DND-41 (cell line): ENCODE measurements at regions not wholly inside any gene's neighbourhood (a gene's known extent, or its start where the extent isn't known, plus 50 kb on each side); places are given as distances from the start of the nearest gene placed in this dataset.
"Not testable (repeated sequence)": the region's sequence is repeated elsewhere in the genome, so short reads cannot be mapped to it uniquely, and the experiment has no call there.

Experiments
- ATAC-seq: fragments of 200-7000 bp; cut with Tn5 transposase; 3 replicates; pipeline ENCODE4 v1.9.1; 2021; ENCODE audit warnings: low read depth; ENCODE audit not compliant: insufficient read depth
- DNase-seq: peaks from one replicate; pipeline ENCODE4 v3.0.0-alpha.2; 2020
- H2AFZ ChIP-seq: 2 replicates; pipeline ENCODE4 v1.6.0; 2012; ENCODE audit warnings: low read depth, low read length
- H3K27ac ChIP-seq: 2 replicates; pipeline ENCODE4 v1.5.1; 2012; ENCODE audit warnings: low read length, inconsistent platforms
- H3K27me3 ChIP-seq: fragments of 200-600 bp; sonication (generic); 2 replicates; pipeline ENCODE4 v1.6.0; 2012; ENCODE audit warnings: low read length, mild to moderate bottlenecking, inconsistent platforms; ENCODE audit not compliant: insufficient read depth, poor library complexity
- H3K36me3 ChIP-seq: 2 replicates; pipeline ENCODE4 v1.5.1; 2012; ENCODE audit warnings: low read length, inconsistent platforms; ENCODE audit not compliant: insufficient read depth
- H3K4me1 ChIP-seq: 2 replicates; pipeline ENCODE4 v1.5.1; 2012; ENCODE audit warnings: mild to moderate bottlenecking, low read length; ENCODE audit not compliant: insufficient read depth
- H3K4me2 ChIP-seq: 2 replicates; pipeline ENCODE4 v1.6.0; 2012; ENCODE audit warnings: mild to moderate bottlenecking, moderate library complexity, low read length, inconsistent platforms; ENCODE audit not compliant: insufficient read depth
- H3K4me3 ChIP-seq, 2 experiments: fragments of 200-600 bp in 1 of 2; shearing (Covaris generic) in 1 of 2; 2 replicates each; pipeline ENCODE4 v1.5.1; 2012 to 2016; ENCODE audit warnings: inconsistent platforms in 2 of 2, low read length in 2 of 2, mild to moderate bottlenecking in 2 of 2, low read depth in 1 of 2, moderate library complexity in 1 of 2
- H3K79me2 ChIP-seq: 2 replicates; pipeline ENCODE4 v1.6.0; 2012; ENCODE audit warnings: low read length, inconsistent platforms; ENCODE audit not compliant: insufficient read depth
- H3K9ac ChIP-seq: 2 replicates; pipeline ENCODE4 v1.6.0; 2012; ENCODE audit warnings: low read depth, mild to moderate bottlenecking, inconsistent platforms, low read length, moderate library complexity
- H3K9me3 ChIP-seq: 2 replicates; pipeline ENCODE4 v1.5.1; 2012; ENCODE audit warnings: low read length, moderate library complexity, mild to moderate bottlenecking, inconsistent platforms; ENCODE audit not compliant: insufficient read depth, severe bottlenecking
- H4K20me1 ChIP-seq: 2 replicates; pipeline ENCODE4 v1.6.0; 2012; ENCODE audit warnings: low read length; ENCODE audit not compliant: insufficient read depth
- EZH2 ChIP-seq: IDR thresholded peaks from 3 replicates; pipeline ENCODE4 v1.6.1; 2012; ENCODE audit warnings: borderline replicate concordance, low read depth, mild to moderate bottlenecking, moderate library complexity, low read length, inconsistent platforms; ENCODE audit not compliant: severe bottlenecking
- TF ChIP-seq, protein P1 (sequence below): IDR thresholded peaks from 2 replicates; pipeline ENCODE4 v1.5.1; 2012; ENCODE audit warnings: borderline replicate concordance, low read length, moderate library complexity, mild to moderate bottlenecking; ENCODE audit not compliant: poor library complexity, severe bottlenecking; ENCODE audit errors: extremely low read depth

DNA sequence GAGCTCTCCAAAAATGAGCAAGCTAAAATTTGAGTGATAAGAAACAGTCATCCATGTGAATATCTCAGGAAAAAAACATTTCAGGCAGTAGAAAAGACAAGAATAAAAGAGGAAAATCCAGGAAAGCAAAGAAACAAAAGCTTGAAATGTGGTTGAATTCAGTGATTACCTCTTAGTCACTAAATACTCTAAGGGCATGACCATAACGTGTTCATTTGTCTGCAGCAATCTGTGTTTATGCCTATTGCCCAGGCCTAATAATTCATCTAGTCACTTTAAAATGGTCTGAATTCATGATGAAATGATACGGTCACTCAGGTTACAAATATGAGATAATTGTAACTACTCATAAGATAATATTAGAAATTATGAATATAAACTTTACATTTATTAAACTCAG, 837.9 kb downstream of the STPG2 start:
- Histone ChIP-seq H3K36me3 (no peaks in the 10 kb centered on the region), H2AFZ (no peak overlapping the region), H4K20me1 (no peaks in the 10 kb centered on the region), H3K27me3 (no peaks in the 10 kb centered on the region), H3K9ac (no peak overlapping the region), H3K27ac (no peak overlapping the region), H3K4me2 (no peak overlapping the region), H3K4me3 (no peak overlapping the region), H3K9me3 (peaks cover 10% of the 10 kb centered on the region), H3K79me2 (no peaks in the 10 kb centered on the region), H3K4me1 (no peaks in the 10 kb centered on the region)
- no peak for ATAC-seq
- no peak for DNase-seq
- TF ChIP-seq EZH2, result no peak
- TF ChIP-seq, protein P1, sequence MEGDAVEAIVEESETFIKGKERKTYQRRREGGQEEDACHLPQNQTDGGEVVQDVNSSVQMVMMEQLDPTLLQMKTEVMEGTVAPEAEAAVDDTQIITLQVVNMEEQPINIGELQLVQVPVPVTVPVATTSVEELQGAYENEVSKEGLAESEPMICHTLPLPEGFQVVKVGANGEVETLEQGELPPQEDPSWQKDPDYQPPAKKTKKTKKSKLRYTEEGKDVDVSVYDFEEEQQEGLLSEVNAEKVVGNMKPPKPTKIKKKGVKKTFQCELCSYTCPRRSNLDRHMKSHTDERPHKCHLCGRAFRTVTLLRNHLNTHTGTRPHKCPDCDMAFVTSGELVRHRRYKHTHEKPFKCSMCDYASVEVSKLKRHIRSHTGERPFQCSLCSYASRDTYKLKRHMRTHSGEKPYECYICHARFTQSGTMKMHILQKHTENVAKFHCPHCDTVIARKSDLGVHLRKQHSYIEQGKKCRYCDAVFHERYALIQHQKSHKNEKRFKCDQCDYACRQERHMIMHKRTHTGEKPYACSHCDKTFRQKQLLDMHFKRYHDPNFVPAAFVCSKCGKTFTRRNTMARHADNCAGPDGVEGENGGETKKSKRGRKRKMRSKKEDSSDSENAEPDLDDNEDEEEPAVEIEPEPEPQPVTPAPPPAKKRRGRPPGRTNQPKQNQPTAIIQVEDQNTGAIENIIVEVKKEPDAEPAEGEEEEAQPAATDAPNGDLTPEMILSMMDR, result no peak

GRCh38 chr4:97309121-97309520, 834.2 kb downstream of the STPG2 start:
- H4K20me1 ChIP-seq, result no peaks in the 10 kb centered on the region
- ATAC-seq, result no peak
- H3K4me1 ChIP-seq, result no peaks in the 10 kb centered on the region
- H2AFZ ChIP-seq, result no peak overlapping the region
- no peaks in the 10 kb centered on the region for H3K27me3 ChIP-seq
- H3K36me3 ChIP-seq, result no peaks in the 10 kb centered on the region
- no peak for DNase-seq
- no peak overlapping the region for H3K4me2 ChIP-seq
- H3K79me2 ChIP-seq, result no peaks in the 10 kb centered on the region
- no peak overlapping the region for H3K27ac ChIP-seq
- H3K4me3 ChIP-seq, result no peak overlapping the region
- H3K9me3 ChIP-seq, result no peaks in the 10 kb centered on the region
- TF ChIP-seq, protein P1, result no peak
- no peak for TF ChIP-seq EZH2
- no peak overlapping the region for H3K9ac ChIP-seq

DNA sequence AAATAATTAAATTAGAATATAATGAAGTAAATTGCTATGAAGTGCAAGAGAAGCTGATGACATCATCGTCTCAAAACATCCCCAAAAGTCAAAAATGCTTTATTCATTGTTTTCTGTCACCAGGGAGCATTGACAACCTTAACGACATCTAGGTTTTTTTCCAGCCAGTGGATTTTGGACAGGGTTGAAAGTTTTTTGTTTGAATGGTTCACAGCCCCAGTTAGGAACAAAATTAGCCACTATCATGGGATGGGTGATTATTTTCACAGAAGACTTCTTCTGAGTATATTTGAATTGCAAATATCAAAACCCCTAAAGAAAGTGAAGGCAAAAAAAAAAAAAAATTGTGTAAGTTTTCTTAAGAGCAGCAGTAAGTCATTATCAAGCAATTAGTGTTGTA, 826.1 kb downstream of the STPG2 start:
- no peak overlapping the region for H2AFZ ChIP-seq
- H3K4me3 ChIP-seq, result no peak overlapping the region
- H3K36me3 ChIP-seq, result no peaks in the 10 kb centered on the region
- no peak overlapping the region for H3K9ac ChIP-seq
- H3K27me3 ChIP-seq, result no peaks in the 10 kb centered on the region
- H3K79me2 ChIP-seq, result no peaks in the 10 kb centered on the region
- ATAC-seq (no peak), DNase-seq (no peak)
- no peak overlapping the region for H3K4me2 ChIP-seq
- no peak overlapping the region for H3K27ac ChIP-seq
- no peaks in the 10 kb centered on the region for H3K4me1 ChIP-seq
- H3K9me3 ChIP-seq, result no peaks in the 10 kb centered on the region
- H4K20me1 ChIP-seq, result no peaks in the 10 kb centered on the region
- TF ChIP-seq, protein P1, result no peak
- TF ChIP-seq EZH2, result no peak

DNA sequence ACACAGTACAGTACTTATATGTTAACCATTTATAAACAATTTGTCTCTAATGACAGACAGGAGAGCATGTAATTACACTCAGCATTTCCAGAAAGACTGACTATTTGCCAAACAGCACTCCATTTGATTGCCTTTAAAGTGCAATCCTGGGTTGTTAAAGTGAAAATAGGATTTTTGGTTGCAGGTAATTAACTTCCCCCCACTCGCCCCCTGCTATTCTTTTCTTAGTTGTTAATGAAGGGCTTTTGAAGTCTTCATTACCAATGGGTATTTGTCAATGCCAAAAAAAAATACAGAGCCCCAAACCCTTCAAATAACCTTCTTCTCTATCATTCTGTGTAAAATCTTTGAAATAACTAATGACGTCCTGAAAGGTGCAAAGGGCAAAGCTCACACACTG, 825.6 kb downstream of the STPG2 start:
- Histone ChIP-seq H3K4me1 (no peaks in the 10 kb centered on the region), H3K36me3 (no peaks in the 10 kb centered on the region), H4K20me1 (no peaks in the 10 kb centered on the region), H3K79me2 (no peaks in the 10 kb centered on the region), H3K9ac (no peak overlapping the region), H2AFZ (no peak overlapping the region), H3K4me3 (no peak overlapping the region), H3K4me2 (no peak overlapping the region), H3K27ac (no peak overlapping the region), H3K27me3 (no peaks in the 10 kb centered on the region), H3K9me3 (no peaks in the 10 kb centered on the region)
- DNase-seq (no peak), ATAC-seq (no peak)
- TF ChIP-seq, protein P1, result no peak
- no peak for TF ChIP-seq EZH2

DNA sequence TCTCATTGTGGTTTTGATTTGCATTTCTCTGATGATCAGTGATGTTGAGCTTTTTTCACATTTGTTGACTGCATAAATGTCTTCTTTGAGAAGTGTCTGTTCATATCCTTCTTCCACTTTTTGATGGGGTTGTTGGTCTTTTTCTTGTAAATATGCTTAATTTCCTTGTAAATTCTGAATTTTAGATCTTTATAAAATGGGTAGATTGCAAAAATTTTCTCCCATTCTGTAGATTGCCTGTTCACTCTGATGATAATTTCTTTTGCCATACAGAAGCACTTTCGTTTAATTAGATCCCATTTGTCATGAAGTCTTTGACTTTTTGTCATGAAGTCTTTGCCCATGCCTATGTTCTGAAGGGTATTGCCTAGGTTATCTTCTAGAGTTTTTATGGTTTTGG, 817.5 kb downstream of the STPG2 start:
- H3K4me2 ChIP-seq, H2AFZ ChIP-seq, H3K79me2 ChIP-seq, H3K4me1 ChIP-seq, DNase-seq, H3K9ac ChIP-seq, H3K9me3 ChIP-seq, H3K27ac ChIP-seq, H4K20me1 ChIP-seq, H3K4me3 ChIP-seq, H3K27me3 ChIP-seq, ATAC-seq, H3K36me3 ChIP-seq: not testable (repeated sequence)
